Effector memory CD4-positive, alpha-beta T cell (primary cell): ENCODE measurements at regions not wholly inside any gene's neighbourhood (a gene's known extent, or its start where the extent isn't known, plus 50 kb on each side); places are given as distances from the start of the nearest gene placed in this dataset.

Experiments used
- DNase-seq, 3 donors: peaks; one replicate each; pipeline ENCODE4 v3.0.0-alpha.2; 2020
- H3K27ac ChIP-seq: 2 replicates; pipeline ENCODE4 v1.7.0; 2013; ENCODE audit warnings: mild to moderate bottlenecking, low read length, moderate library complexity; ENCODE audit not compliant: insufficient read depth, poor library complexity, severe bottlenecking
- H3K27me3 ChIP-seq: replicated peaks from 2 replicates; pipeline ENCODE4 v1.7.0; 2013; ENCODE audit warnings: mild to moderate bottlenecking, low read length; ENCODE audit not compliant: insufficient read depth, control insufficient read depth, poor library complexity, severe bottlenecking
- H3K36me3 ChIP-seq: 2 replicates; pipeline ENCODE4 v1.7.0; 2013; ENCODE audit warnings: mild to moderate bottlenecking, low read length, moderate library complexity; ENCODE audit not compliant: control insufficient read depth, insufficient read depth
- H3K4me1 ChIP-seq: 2 replicates; pipeline ENCODE4 v1.7.0; 2013; ENCODE audit warnings: low read length, mild to moderate bottlenecking; ENCODE audit not compliant: control insufficient read depth, insufficient read depth, poor library complexity, severe bottlenecking
- H3K4me3 ChIP-seq: 2 replicates; pipeline ENCODE4 v1.7.0; 2013; ENCODE audit warnings: low read length, low read depth, mild to moderate bottlenecking; ENCODE audit not compliant: insufficient read depth, poor library complexity, severe bottlenecking
- H3K9me3 ChIP-seq: 2 replicates; pipeline ENCODE4 v1.7.0; 2013; ENCODE audit warnings: mild to moderate bottlenecking, low read length, moderate library complexity; ENCODE audit not compliant: control insufficient read depth

DNA sequence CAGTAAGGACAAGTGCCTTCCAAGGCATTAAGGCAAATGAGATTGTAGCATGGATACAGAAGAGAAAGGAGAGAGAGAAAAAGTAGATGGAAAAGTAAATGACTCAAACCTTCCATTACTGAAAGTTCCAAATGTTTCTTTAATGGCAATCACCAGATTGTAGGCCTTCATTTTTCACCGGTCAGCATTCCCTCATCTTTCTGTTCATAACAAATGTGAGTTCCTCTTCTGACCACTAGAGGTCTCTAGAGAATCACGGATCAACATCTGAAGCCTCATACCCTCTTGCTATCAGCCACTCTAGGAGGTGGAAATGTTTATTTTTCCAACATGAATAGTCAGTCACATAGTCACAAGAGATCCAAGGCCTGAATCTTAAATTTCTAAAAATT lies 73.6 kb upstream of the RPS23 start:
- Histone ChIP-seq H3K27me3 (no peaks in the 10 kb centered on the region), H3K4me3 (no peak overlapping the region), H3K4me1 (no peaks in the 10 kb centered on the region), H3K27ac (no peak overlapping the region), H3K36me3 (no peaks in the 10 kb centered on the region), H3K9me3 (no peaks in the 10 kb centered on the region)
- DNase-seq, result no peak

DNA sequence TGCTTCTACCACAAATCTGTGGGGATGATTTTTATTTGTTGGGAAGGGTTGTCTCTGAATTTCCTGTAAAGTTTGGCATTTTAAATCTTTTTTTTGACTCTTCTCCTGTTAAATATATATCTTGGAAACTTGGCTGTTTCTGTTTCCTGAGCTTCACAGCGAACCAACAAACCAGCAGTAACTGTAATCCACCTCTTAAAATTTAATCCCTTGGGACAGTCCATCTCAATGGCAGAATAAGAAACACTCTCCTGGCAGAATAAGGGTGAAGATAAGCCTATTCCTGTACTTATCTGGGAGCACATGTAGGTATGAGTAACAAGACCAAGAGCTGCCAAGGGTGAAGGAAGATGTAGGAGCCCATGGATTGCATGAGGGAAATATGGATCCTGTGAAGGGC lies 73.1 kb upstream of the RPS23 start:
- Histone ChIP-seq H3K27ac (no peak overlapping the region), H3K36me3 (no peaks in the 10 kb centered on the region), H3K9me3 (no peaks in the 10 kb centered on the region), H3K4me3 (no peak overlapping the region), H3K27me3 (no peaks in the 10 kb centered on the region), H3K4me1 (no peaks in the 10 kb centered on the region)
- no peak for DNase-seq

DNA sequence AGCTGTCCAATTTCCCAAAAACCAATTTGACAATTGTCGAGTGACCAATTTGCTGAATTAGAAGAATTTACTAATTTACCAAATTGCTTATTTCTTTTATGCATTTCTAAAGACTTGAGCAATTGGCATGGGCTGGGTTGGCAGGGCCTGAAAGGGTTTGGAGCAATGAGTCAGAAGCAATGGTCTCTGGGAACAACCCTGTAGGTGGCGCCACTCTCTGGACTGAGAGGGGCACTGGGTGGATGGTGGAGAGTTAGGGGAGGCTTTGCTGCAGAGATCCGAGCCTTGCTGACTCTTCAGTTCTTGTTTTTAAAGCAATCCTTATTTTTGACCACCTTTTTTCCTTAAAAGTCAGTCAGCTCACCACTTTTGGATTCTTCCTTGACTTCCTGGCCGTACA lies 71.5 kb upstream of the RPS23 start:
- Histone ChIP-seq H3K4me1 (no peaks in the 10 kb centered on the region), H3K4me3 (no peak overlapping the region), H3K27ac (no peak overlapping the region), H3K36me3 (no peaks in the 10 kb centered on the region), H3K9me3 (no peaks in the 10 kb centered on the region), H3K27me3 (no peaks in the 10 kb centered on the region)
- DNase-seq, result no peak

DNA sequence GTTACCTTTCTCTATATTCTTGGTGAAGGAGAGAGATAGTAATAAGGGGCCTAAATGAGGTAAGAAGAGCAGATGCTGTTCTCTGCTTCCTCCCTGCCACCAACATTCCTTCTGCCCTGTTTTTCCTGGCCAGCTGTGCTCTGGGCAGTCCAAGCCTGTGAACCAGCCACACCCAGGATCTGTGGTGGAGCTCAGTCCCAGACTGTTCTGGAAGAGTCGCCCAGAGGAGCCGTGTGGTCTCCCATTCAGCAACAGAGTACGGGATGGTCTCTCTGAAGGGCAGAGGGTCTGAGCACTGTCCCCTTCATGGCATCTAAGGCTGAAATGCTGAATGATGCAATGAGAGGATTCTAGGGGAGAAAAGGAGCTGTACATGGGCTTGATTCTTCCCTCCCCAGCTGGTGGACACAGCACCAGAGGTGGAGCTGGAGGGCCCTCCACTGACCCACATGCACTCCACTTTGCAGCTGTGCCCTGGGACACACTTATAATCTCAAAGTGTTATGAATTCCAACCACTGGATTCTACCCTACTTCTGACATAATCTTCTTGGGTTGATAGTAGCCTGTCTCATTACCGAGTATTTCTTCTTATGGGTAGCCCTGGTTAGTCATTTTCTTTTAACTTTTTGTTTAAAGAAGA lies 70.8 kb upstream of the RPS23 start:
- H3K4me3 ChIP-seq, result no peak overlapping the region
- no peak overlapping the region for H3K27ac ChIP-seq
- DNase-seq, result no peak

DNA sequence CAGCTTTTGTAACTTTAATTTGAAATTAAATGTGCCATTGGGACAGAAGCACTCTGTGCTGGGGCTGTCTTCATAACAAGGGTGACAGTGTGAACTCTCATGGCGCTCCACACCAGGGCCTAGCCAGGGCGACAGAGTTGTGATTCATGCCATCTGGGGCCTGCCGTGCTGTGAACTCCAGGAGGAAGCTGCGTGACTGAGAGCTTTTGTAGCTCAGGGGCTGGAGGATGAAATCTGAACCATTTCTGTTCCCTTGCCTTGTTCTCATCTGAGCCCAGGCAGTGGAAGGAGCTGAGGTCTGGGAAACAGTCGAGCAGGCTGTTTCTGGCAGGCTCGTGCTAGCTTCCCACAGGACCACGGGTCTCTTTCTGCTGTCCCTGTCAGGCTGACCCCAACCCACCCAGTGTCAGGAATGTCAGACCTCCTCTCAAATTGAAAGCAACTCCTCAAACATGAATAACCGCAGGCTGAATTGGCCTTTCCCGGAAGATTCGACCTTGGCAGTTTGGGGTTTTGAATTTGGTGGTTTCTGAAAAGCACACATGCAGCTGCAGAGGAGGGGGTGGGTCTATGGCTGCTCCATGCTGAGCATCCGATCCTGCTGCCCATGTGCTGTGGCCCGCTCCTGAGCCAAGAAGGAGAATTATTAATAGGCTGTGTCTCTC lies 69.2 kb upstream of the RPS23 start:
- Histone ChIP-seq H3K4me3 (no peak overlapping the region), H3K27ac (no peak overlapping the region), H3K9me3 (no peaks in the 10 kb centered on the region), H3K27me3 (no peaks in the 10 kb centered on the region), H3K4me1 (no peaks in the 10 kb centered on the region), H3K36me3 (no peaks in the 10 kb centered on the region)
- no peak for DNase-seq

More for the DNA sequence above, 70.8 kb upstream of the RPS23 start:
- H3K36me3 ChIP-seq, result no peaks in the 10 kb centered on the region
- no peaks in the 10 kb centered on the region for H3K27me3 ChIP-seq
- no peaks in the 10 kb centered on the region for H3K9me3 ChIP-seq
- H3K4me1 ChIP-seq, result no peaks in the 10 kb centered on the region

DNA sequence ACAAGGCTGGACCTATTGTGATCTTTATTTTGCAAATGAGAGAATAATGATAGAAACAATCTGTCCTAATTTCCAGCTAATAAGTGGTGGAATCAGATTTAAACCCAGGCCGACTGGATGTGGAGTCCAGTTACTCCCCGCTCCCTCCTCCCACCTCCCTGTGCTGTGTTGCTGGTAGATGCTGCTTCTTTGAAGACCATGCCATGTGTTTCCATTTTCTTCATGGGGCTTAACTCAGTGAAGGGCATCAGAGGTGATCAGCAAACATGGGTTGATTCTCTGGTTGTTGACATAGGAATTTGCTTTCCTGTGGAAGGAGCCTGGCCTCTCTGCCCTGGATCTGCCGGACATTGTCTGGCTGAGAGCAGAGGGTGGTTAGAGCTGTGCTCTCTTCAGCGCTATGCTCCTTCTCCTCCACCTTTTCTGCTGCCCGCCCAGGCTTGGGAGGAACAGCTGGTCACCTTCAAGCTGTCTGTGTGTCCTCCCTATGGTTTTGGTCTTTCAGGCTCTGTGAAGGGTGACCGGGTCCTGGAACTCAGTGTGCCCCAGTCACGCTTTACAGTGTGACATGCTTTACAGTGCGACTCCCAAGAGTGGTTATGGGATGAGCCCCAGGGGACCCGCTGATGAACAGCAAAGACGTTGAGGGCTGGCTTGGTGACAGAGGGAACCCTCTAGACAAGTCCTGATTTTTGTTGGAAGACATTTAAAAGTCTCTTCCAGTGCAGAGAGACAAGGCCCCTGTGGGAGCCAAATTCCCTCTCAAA lies 68.4 kb upstream of the RPS23 start:
- no peak overlapping the region for H3K27ac ChIP-seq
- no peak overlapping the region for H3K4me3 ChIP-seq
- H3K36me3 ChIP-seq, result no peaks in the 10 kb centered on the region
- H3K9me3 ChIP-seq, result no peaks in the 10 kb centered on the region
- no peak for DNase-seq
- no peaks in the 10 kb centered on the region for H3K27me3 ChIP-seq
- no peaks in the 10 kb centered on the region for H3K4me1 ChIP-seq

DNA sequence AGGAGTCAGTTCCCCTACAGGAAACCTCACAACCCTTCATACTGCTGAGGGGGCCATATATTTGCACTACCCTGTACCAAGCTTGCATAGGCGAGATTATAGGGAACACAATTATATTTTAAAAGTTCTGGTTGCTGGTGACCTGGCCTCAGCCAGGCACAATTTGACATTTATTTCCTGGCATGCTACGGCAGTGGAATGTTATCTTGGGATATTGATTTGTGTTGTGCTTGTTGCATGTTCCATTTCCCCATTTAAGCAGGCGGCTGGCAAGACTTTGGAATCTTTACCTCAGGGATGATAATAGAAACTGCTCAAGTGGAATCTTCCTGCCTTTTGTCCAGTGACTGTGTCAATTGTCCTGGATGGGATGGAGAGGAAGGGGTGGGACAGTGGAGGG lies 67.0 kb upstream of the RPS23 start:
- H3K36me3 ChIP-seq, result no peaks in the 10 kb centered on the region
- H3K27ac ChIP-seq, result no peak overlapping the region
- no peak for DNase-seq
- no peaks in the 10 kb centered on the region for H3K4me1 ChIP-seq
- H3K27me3 ChIP-seq, result no peaks in the 10 kb centered on the region
- no peaks in the 10 kb centered on the region for H3K9me3 ChIP-seq
- no peak overlapping the region for H3K4me3 ChIP-seq

DNA sequence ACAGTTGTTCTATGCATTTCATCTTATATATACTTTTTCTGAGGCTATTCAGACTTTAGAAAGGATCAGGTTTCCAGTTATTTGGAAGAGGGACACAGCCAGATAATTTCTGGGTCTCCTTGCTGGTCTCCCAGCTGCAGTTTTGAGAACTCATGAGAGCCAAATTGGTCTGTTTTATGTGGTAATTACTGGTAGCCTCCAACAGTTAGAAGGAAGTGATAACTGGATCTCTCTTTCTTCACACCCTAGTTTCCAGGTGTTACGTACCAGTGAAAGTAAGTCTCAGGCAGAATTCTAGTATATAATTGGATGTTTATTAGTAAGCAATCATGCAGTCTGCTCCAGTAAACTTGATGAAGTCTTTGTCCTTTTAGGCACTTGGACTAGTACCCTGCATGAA lies 63.2 kb upstream of the RPS23 start:
- H3K36me3 ChIP-seq, result no peaks in the 10 kb centered on the region
- no peak overlapping the region for H3K4me3 ChIP-seq
- H3K27ac ChIP-seq, result no peak overlapping the region
- no peaks in the 10 kb centered on the region for H3K27me3 ChIP-seq
- H3K9me3 ChIP-seq, result no peaks in the 10 kb centered on the region
- H3K4me1 ChIP-seq, result no peaks in the 10 kb centered on the region
- DNase-seq, result no peak

DNA sequence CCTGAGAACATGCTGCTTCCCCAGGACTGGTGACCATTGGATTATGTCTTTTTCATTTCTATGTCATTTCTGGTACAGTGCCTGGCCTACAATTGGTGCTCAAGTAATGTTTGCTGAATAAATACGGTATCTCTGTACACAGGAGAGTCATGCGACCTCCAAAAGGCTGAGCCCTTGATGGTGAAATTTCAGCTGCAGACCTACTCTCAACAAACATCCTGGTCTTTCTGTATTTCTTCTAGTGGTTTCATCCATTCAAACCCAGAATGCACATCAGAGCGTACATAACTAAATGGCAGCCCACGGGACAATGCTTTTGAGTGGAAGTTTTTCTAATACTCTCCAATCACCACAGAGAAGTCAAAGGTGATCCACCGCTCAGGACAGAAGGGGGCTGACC lies 62.6 kb upstream of the RPS23 start:
- H3K4me3 ChIP-seq, result no peak overlapping the region
- H3K36me3 ChIP-seq, result no peaks in the 10 kb centered on the region
- H3K4me1 ChIP-seq, result no peaks in the 10 kb centered on the region
- DNase-seq, result no peak
- no peak overlapping the region for H3K27ac ChIP-seq
- no peaks in the 10 kb centered on the region for H3K27me3 ChIP-seq
- H3K9me3 ChIP-seq, result no peaks in the 10 kb centered on the region

DNA sequence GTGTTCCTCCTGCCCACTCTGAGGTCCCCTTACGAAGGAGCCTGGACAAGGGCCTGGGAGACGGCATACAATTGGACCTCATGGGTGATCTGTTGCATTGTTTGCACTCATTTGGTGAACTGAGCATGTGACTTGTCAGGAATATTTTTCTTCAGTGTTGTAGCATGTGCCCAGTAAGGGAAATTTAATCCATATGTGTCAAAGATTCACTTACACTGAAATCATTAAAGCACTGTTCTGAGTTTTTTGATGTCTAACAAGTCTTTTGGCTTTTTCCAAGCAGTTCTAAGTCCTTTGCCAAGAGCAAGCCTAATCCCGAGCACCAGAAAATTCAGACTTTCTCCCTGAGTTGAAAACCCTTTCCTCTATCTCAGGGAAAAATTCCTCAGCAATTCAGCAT lies 61.6 kb upstream of the RPS23 start:
- H3K9me3 ChIP-seq, result no peaks in the 10 kb centered on the region
- H3K4me1 ChIP-seq, result no peaks in the 10 kb centered on the region
- H3K36me3 ChIP-seq, result no peaks in the 10 kb centered on the region
- no peak overlapping the region for H3K4me3 ChIP-seq
- no peaks in the 10 kb centered on the region for H3K27me3 ChIP-seq
- no peak overlapping the region for H3K27ac ChIP-seq
- no peak for DNase-seq
